A673 (cell line): ENCODE measurements at regions not wholly inside any gene's neighbourhood (a gene's known extent, or its start where the extent isn't known, plus 50 kb on each side); places are given as distances from the start of the nearest gene placed in this dataset.

Source experiments
- CTCF ChIP-seq: fragments of 300-800, 200-600 bp; sonication (generic); conservative IDR thresholded peaks from 2 replicates; pipeline ENCODE4 v1.5.1; 2017; ENCODE audit warnings: low read depth, mild to moderate bottlenecking, antibody characterized with exemption, low read length, moderate library complexity, mixed read lengths
- EZH2 ChIP-seq: fragments of 200-600 bp; sonication (generic); IDR thresholded peaks from 2 replicates; pipeline ENCODE4 v1.6.1; 2017; ENCODE audit warnings: borderline replicate concordance, low read depth, mild to moderate bottlenecking, mixed read lengths, antibody characterized with exemption, low read length; ENCODE audit not compliant: poor library complexity, severe bottlenecking

GRCh38 chr16:8380311-8380710, 210.0 kb downstream of the TMEM114 start:
- no peak for TF ChIP-seq CTCF
- no peak for TF ChIP-seq EZH2
